Ishikawa (cell line): ENCODE measurements at regions not wholly inside any gene's neighbourhood (a gene's known extent, or its start where the extent isn't known, plus 50 kb on each side); places are given as distances from the start of the nearest gene placed in this dataset.

Experiments used
- CEBPB ChIP-seq: IDR thresholded peaks from 2 replicates; pipeline ENCODE4 v1.6.1; 2012
- CREB1 ChIP-seq: IDR thresholded peaks from 2 replicates; pipeline ENCODE4 v1.6.1; 2012; ENCODE audit warnings: low read depth
- EGR1 ChIP-seq: IDR thresholded peaks from 2 replicates; pipeline ENCODE4 v1.6.1; 2012
- EP300 ChIP-seq: IDR thresholded peaks from 2 replicates; pipeline ENCODE4 v1.6.1; 2012; ENCODE audit warnings: borderline replicate concordance
- FOXM1 ChIP-seq: IDR thresholded peaks from 2 replicates; pipeline ENCODE4 v1.6.1; 2012; ENCODE audit warnings: low read depth, borderline replicate concordance
- NFIC ChIP-seq: IDR thresholded peaks from 2 replicates; pipeline ENCODE4 v1.6.1; 2012
- RAD21 ChIP-seq: IDR thresholded peaks from 2 replicates; pipeline ENCODE4 v1.6.1; 2012; ENCODE audit warnings: low read depth
- TAF1 ChIP-seq: IDR thresholded peaks from 2 replicates; pipeline ENCODE4 v1.6.1; 2012; ENCODE audit warnings: low read depth, mild to moderate bottlenecking
- TCF12 ChIP-seq: IDR thresholded peaks from 2 replicates; pipeline ENCODE4 v1.6.1; 2012; ENCODE audit warnings: low read depth
- TEAD4 ChIP-seq: IDR thresholded peaks from 2 replicates; pipeline ENCODE4 v1.6.1; 2012
- USF1 ChIP-seq: IDR thresholded peaks from 2 replicates; pipeline ENCODE4 v1.6.1; 2012
- YY1 ChIP-seq: IDR thresholded peaks from 2 replicates; pipeline ENCODE4 v1.6.1; 2012; ENCODE audit warnings: low read depth
- ZBTB7A ChIP-seq: IDR thresholded peaks from 2 replicates; pipeline ENCODE4 v1.6.1; 2012; ENCODE audit warnings: low read depth
- TF ChIP-seq, protein P1 (sequence below): IDR thresholded peaks from 2 replicates; pipeline ENCODE4 v1.6.1; 2012; ENCODE audit warnings: low read depth, mild to moderate bottlenecking
- TF ChIP-seq, protein P2 (sequence below): IDR thresholded peaks from 2 replicates; pipeline ENCODE4 v1.6.1; 2012

DNA sequence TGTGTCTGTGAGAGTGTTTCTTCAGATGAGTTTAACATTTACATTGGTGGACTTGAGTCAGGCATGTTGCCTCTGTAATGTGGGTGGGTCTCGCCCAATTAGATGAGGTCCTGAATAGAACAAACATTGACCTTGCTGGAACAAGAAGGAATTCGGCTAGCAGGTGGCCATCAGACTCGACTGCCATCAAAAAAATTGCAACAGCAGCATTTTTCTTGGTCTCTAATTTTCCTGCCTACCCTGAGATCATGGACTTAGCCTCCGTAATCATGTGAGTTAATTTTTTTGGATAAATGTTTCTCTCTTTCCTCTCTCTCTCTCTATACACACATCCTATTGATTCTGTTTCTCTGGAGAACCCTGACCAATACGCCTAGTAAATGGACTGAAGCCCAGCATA is 83.8 kb upstream of the ST6GAL2 start:
- TF ChIP-seq USF1 (no peak), YY1 (no peak), RAD21 (no peak), CREB1 (no peak)
- TF ChIP-seq, protein P1, sequence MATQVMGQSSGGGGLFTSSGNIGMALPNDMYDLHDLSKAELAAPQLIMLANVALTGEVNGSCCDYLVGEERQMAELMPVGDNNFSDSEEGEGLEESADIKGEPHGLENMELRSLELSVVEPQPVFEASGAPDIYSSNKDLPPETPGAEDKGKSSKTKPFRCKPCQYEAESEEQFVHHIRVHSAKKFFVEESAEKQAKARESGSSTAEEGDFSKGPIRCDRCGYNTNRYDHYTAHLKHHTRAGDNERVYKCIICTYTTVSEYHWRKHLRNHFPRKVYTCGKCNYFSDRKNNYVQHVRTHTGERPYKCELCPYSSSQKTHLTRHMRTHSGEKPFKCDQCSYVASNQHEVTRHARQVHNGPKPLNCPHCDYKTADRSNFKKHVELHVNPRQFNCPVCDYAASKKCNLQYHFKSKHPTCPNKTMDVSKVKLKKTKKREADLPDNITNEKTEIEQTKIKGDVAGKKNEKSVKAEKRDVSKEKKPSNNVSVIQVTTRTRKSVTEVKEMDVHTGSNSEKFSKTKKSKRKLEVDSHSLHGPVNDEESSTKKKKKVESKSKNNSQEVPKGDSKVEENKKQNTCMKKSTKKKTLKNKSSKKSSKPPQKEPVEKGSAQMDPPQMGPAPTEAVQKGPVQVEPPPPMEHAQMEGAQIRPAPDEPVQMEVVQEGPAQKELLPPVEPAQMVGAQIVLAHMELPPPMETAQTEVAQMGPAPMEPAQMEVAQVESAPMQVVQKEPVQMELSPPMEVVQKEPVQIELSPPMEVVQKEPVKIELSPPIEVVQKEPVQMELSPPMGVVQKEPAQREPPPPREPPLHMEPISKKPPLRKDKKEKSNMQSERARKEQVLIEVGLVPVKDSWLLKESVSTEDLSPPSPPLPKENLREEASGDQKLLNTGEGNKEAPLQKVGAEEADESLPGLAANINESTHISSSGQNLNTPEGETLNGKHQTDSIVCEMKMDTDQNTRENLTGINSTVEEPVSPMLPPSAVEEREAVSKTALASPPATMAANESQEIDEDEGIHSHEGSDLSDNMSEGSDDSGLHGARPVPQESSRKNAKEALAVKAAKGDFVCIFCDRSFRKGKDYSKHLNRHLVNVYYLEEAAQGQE, result no peak

- TF ChIP-seq TCF12 (no peak), USF1 (no peak), EGR1 (no peak), TAF1 (no peak), CREB1 (no peak), NFIC (no peak), YY1 (no peak), FOXM1 (no peak), EP300 (no peak), TEAD4 (no peak), ZBTB7A (no peak), RAD21 (no peak)
- TF ChIP-seq, protein P1, result no peak
These were observed 84.7 kb upstream of the ST6GAL2 start for GRCh38 chr2:106970471-106971261.

- TF ChIP-seq YY1 (no peak), NFIC (no peak), EGR1 (no peak)
These were observed 86.8 kb upstream of the ST6GAL2 start for GRCh38 chr2:106972782-106973181.

DNA sequence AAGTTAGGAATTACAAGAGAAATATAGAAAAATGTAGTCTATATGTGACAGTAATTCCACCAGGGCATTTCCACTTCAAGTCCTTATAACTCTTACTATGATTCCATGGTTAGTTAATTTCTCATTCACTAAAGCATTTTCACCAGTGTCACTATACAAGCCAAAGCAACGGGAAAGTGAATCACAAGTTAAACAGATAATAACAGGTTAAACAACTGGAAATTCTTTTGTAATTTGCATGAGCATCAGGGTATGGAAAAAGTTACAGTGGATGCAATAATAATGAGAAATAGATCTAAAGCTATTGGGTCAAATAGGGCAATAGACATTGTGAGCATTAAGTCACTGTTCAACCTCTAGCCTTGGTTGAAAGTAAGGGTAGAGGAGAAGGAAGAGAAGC is 88.9 kb upstream of the ST6GAL2 start:
- TF ChIP-seq USF1 (no peak), CEBPB (no peak), TCF12 (no peak), ZBTB7A (no peak), CREB1 (no peak), EGR1 (no peak), TAF1 (no peak), EP300 (no peak), FOXM1 (no peak), NFIC (no peak)
- TF ChIP-seq, protein P2, sequence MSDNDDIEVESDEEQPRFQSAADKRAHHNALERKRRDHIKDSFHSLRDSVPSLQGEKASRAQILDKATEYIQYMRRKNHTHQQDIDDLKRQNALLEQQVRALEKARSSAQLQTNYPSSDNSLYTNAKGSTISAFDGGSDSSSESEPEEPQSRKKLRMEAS, result no peak
- TF ChIP-seq, protein P1, result no peak

- TF ChIP-seq TEAD4 (no peak), ZBTB7A (no peak), RAD21 (no peak), CEBPB (no peak), NFIC (no peak), TCF12 (no peak), TAF1 (no peak), EP300 (no peak), YY1 (no peak), EGR1 (no peak), FOXM1 (no peak)
- TF ChIP-seq, protein P2, result no peak
These were observed 89.7 kb upstream of the ST6GAL2 start for GRCh38 chr2:106975641-106976040.
